H1 (cell line): ENCODE measurements at regions not wholly inside any gene's neighbourhood (a gene's known extent, or its start where the extent isn't known, plus 50 kb on each side); places are given as distances from the start of the nearest gene placed in this dataset.

ENCODE experiments used
- CTCF ChIA-PET: fragments of 300-600 bp; sonication (Branson Sonifier 250); formaldehyde crosslinking; loops from one replicate; lab custom pipeline; 2021; ENCODE audit not compliant: partially characterized antibody; lab: Charles Lee
- POLR2A ChIA-PET: fragments of 300-600 bp; sonication (Branson Sonifier 250); formaldehyde crosslinking; loops from one replicate; lab custom pipeline; 2021; ENCODE audit warnings: inconsistent platforms; ENCODE audit not compliant: partially characterized antibody; lab: Charles Lee
- DNase-seq, 2 experiments: peaks; one replicate each; pipeline versions ENCODE4 v3.0.0 to v3.0.0-alpha.2; 2010 to 2022; ENCODE audit warnings: low spot score in 2 of 2, low read depth in 1 of 2, mixed read lengths in 1 of 2
- FAIRE-seq: peaks from 2 replicates; lab custom pipeline; 2011; peaks lifted over from hg19 to GRCh38; lab: Jason Lieb, UNC
- H2AFZ ChIP-seq: 2 replicates; pipeline ENCODE4 v1.8.1; 2012; ENCODE audit warnings: low read length, inconsistent platforms
- H2AK5ac ChIP-seq: 2 replicates; pipeline ENCODE4 v1.6.1; 2013; ENCODE audit warnings: low read depth, low read length
- H2BK120ac ChIP-seq: replicated peaks from 2 replicates; pipeline ENCODE3; 2013; ENCODE audit warnings: low read depth, low read length, inconsistent platforms
- H2BK12ac ChIP-seq: 2 replicates; pipeline ENCODE4 v1.6.1; 2013; ENCODE audit warnings: low read depth, low read length
- H2BK15ac ChIP-seq: 2 replicates; pipeline ENCODE4 v1.6.1; 2013; ENCODE audit warnings: low read length
- H2BK20ac ChIP-seq: 2 replicates; pipeline ENCODE4 v1.6.1; 2013; ENCODE audit warnings: low read length
- H2BK5ac ChIP-seq: 2 replicates; pipeline ENCODE4 v1.6.1; 2013; ENCODE audit warnings: low read depth, low read length
- H3K14ac ChIP-seq: 2 replicates; pipeline ENCODE4 v1.6.1; 2013; ENCODE audit warnings: inconsistent platforms; ENCODE audit not compliant: insufficient read length
- H3K18ac ChIP-seq: 2 replicates; pipeline ENCODE4 v1.6.1; 2013; ENCODE audit warnings: low read length; ENCODE audit errors: extremely low read depth
- H3K23ac ChIP-seq: 2 replicates; pipeline ENCODE4 v1.6.1; 2013; ENCODE audit warnings: inconsistent platforms; ENCODE audit not compliant: insufficient read length
- H3K23me2 ChIP-seq: 2 replicates; pipeline ENCODE4 v1.6.1; 2013; ENCODE audit warnings: low read depth, low read length
- H3K27ac ChIP-seq: 2 replicates; pipeline ENCODE4 v1.6.1; 2011; ENCODE audit warnings: low read depth, low read length, inconsistent platforms
- H3K27me3 ChIP-seq, 4 experiments: replicated peaks in 1 of 4; 1 replicate in 1 of 4; 2 replicates in 3 of 4; pipeline versions ENCODE4 v1.6.1 to v1.8.1; 2011 to 2013; ENCODE audit warnings: low read length in 3 of 4, mild to moderate bottlenecking in 3 of 4, inconsistent platforms in 2 of 4, mixed read lengths in 2 of 4, moderate library complexity in 1 of 4; ENCODE audit not compliant: control insufficient read depth in 3 of 4, insufficient read depth in 3 of 4; ENCODE audit errors: extremely low read depth in 1 of 4
- H3K36me3 ChIP-seq, 4 experiments: 2 replicates each; pipeline versions ENCODE4 v1.6.1 to v1.8.1; 2011 to 2013; ENCODE audit warnings: mild to moderate bottlenecking in 4 of 4, low read length in 3 of 4, moderate library complexity in 2 of 4, control low read depth in 1 of 4, inconsistent platforms in 1 of 4; ENCODE audit not compliant: insufficient read depth in 4 of 4, control insufficient read depth in 2 of 4
- H3K4ac ChIP-seq: replicated peaks from 2 replicates; pipeline ENCODE3; 2013; ENCODE audit warnings: low read length, low read depth, mixed read lengths, inconsistent platforms; ENCODE audit not compliant: insufficient read length
- H3K4me1 ChIP-seq, 4 experiments: replicated peaks in 1 of 4; 1 replicate in 1 of 4; 2 replicates in 3 of 4; pipeline versions ENCODE4 v1.6.1 to v1.8.1; 2011 to 2013; ENCODE audit warnings: low read length in 3 of 4, inconsistent platforms in 2 of 4, mixed read lengths in 1 of 4; ENCODE audit not compliant: insufficient read depth in 4 of 4, control insufficient read depth in 3 of 4
- H3K4me2 ChIP-seq, 2 experiments: 2 replicates each; pipeline versions ENCODE4 v1.6.1 to v1.8.1; 2011 to 2013; ENCODE audit warnings: low read depth in 2 of 2, low read length in 2 of 2, control low read depth in 1 of 2, inconsistent platforms in 1 of 2, mild to moderate bottlenecking in 1 of 2; ENCODE audit not compliant: insufficient read depth in 1 of 2
- H3K4me3 ChIP-seq, 4 experiments: fragments of 200-600, 300-600 bp in 1 of 4; sonication (generic), shearing (Covaris generic), sonication (Bioruptor Twin) in 1 of 4; 2 replicates each; pipeline versions ENCODE4 v1.5.1 to v1.8.1; 2011 to 2016; ENCODE audit warnings: low read length in 4 of 4, low read depth in 3 of 4, control low read depth in 2 of 4, inconsistent platforms in 2 of 4, mild to moderate bottlenecking in 2 of 4, mixed read lengths in 1 of 4, moderate library complexity in 1 of 4; ENCODE audit not compliant: insufficient read depth in 2 of 4; ENCODE audit errors: extremely low read depth in 1 of 4
- H3K56ac ChIP-seq: replicated peaks from 2 replicates; pipeline ENCODE3; 2013; ENCODE audit warnings: low read depth, mild to moderate bottlenecking, mixed read lengths, low read length, inconsistent platforms; ENCODE audit not compliant: insufficient read length
- H3K79me1 ChIP-seq: 2 replicates; pipeline ENCODE4 v1.6.1; 2013; ENCODE audit warnings: low read depth, low read length, control low read depth
- H3K79me2 ChIP-seq, 2 experiments: 2 replicates each; pipeline versions ENCODE4 v1.6.1 to v1.8.1; 2012 to 2013; ENCODE audit warnings: low read length in 2 of 2, mild to moderate bottlenecking in 2 of 2, inconsistent platforms in 1 of 2; ENCODE audit not compliant: insufficient read depth in 2 of 2, control insufficient read depth in 1 of 2
- H3K9ac ChIP-seq, 4 experiments: replicated peaks in 1 of 4; 1 replicate in 1 of 4; 2 replicates in 3 of 4; pipeline versions ENCODE4 v1.6.1 to v1.8.1; 2011 to 2013; ENCODE audit warnings: low read depth in 3 of 4, low read length in 3 of 4, control low read depth in 2 of 4, mild to moderate bottlenecking in 2 of 4, moderate library complexity in 2 of 4, inconsistent platforms in 1 of 4; ENCODE audit errors: extremely low read depth in 1 of 4
- H3K9me3 ChIP-seq, 2 experiments: 2 replicates each; pipeline versions ENCODE4 v1.6.1 to v1.8.1; 2012 to 2013; ENCODE audit warnings: mild to moderate bottlenecking in 2 of 2, moderate library complexity in 2 of 2, control low read depth in 1 of 2, inconsistent platforms in 1 of 2, low read depth in 1 of 2, low read length in 1 of 2, mixed read lengths in 1 of 2; ENCODE audit not compliant: insufficient read depth in 2 of 2
- H4K20me1 ChIP-seq, 2 experiments: replicated peaks in 1 of 2; 2 replicates each; pipeline versions ENCODE3 to v1.8.1; 2011 to 2013; ENCODE audit warnings: inconsistent platforms in 2 of 2, low read length in 2 of 2, mild to moderate bottlenecking in 1 of 2; ENCODE audit not compliant: insufficient read depth in 2 of 2, control insufficient read depth in 1 of 2
- H4K5ac ChIP-seq: 2 replicates; pipeline ENCODE4 v1.6.1; 2013; ENCODE audit warnings: low read length, low read depth, mixed read lengths, inconsistent platforms; ENCODE audit not compliant: insufficient read length
- H4K8ac ChIP-seq: 2 replicates; pipeline ENCODE4 v1.8.0; 2013; ENCODE audit warnings: mild to moderate bottlenecking, moderate library complexity, low read length, inconsistent platforms; ENCODE audit not compliant: insufficient read depth; ENCODE audit errors: extremely low read depth
- H4K91ac ChIP-seq: replicated peaks from 2 replicates; pipeline ENCODE3; 2013; ENCODE audit warnings: low read length, mixed read lengths, inconsistent platforms; ENCODE audit not compliant: insufficient read length
- BCL11A ChIP-seq, 2 experiments: IDR thresholded peaks; one replicate each; pipeline ENCODE4 v1.6.1; 2011; ENCODE audit warnings: low read depth in 2 of 2, low read length in 2 of 2, mild to moderate bottlenecking in 2 of 2
- BRCA1 ChIP-seq: IDR thresholded peaks from 2 replicates; pipeline ENCODE4 v1.6.1; 2012; ENCODE audit warnings: low read depth, low read length, improper control_type of control experiment
- CBX5 ChIP-seq: fragments of 300-800, 300-1000 bp; sonication (generic); IDR thresholded peaks from 2 replicates; pipeline ENCODE4 v1.7.1; 2016; ENCODE audit warnings: antibody characterized with exemption, low read length, low read depth
- CEBPB ChIP-seq: IDR thresholded peaks from 2 replicates; pipeline ENCODE4 v1.6.1; 2012; ENCODE audit warnings: low read depth, low read length
- E2F6 ChIP-seq: IDR thresholded peaks from 2 replicates; pipeline ENCODE4 v1.6.1; 2012; ENCODE audit warnings: inconsistent platforms
- JUN ChIP-seq: IDR thresholded peaks from 2 replicates; pipeline ENCODE4 v1.6.1; 2011; ENCODE audit warnings: low read depth, mild to moderate bottlenecking, improper control_type of control experiment, low read length
- NANOG ChIP-seq: IDR thresholded peaks from 2 replicates; pipeline ENCODE4 v1.6.1; 2011; ENCODE audit warnings: low read length, low read depth, mild to moderate bottlenecking, inconsistent platforms; ENCODE audit not compliant: insufficient read depth, poor library complexity, severe bottlenecking
- POU5F1 ChIP-seq: IDR thresholded peaks from 2 replicates; pipeline ENCODE4 v1.6.1; 2011; ENCODE audit warnings: low read depth, mild to moderate bottlenecking, low read length, moderate library complexity
- RBBP5 ChIP-seq: IDR thresholded peaks from 2 replicates; pipeline ENCODE4 v1.7.1; 2012; ENCODE audit warnings: low read depth, mild to moderate bottlenecking, inconsistent platforms, low read length, moderate library complexity, borderline replicate concordance
- SP4 ChIP-seq: IDR thresholded peaks from 2 replicates; pipeline ENCODE4 v1.6.1; 2012; ENCODE audit warnings: low read length, inconsistent platforms
- SUZ12 ChIP-seq: fragments of 200-600 bp; sonication (generic); IDR thresholded peaks from 2 replicates; pipeline ENCODE4 v1.6.1; 2012; ENCODE audit warnings: mild to moderate bottlenecking, inconsistent platforms, low read length, moderate library complexity, mixed read lengths
- TAF1 ChIP-seq: IDR thresholded peaks from 2 replicates; pipeline ENCODE4 v1.6.1; 2011; ENCODE audit warnings: mild to moderate bottlenecking, low read depth, low read length
- TAF7 ChIP-seq: optimal IDR thresholded peaks from 2 replicates; pipeline ENCODE3; 2011; ENCODE audit warnings: low read depth, mild to moderate bottlenecking, inconsistent platforms, low read length, moderate library complexity, borderline replicate concordance
- TEAD4 ChIP-seq: IDR thresholded peaks from 2 replicates; pipeline ENCODE4 v1.6.1; 2012; ENCODE audit warnings: low read depth, low read length, inconsistent platforms, mixed read lengths
- WGBS, 2 experiments: shearing (Covaris generic) in 1 of 2; methylation state at CpG; one replicate each; pipeline versions ENCODE4 v1.1.6 to v1.1.7; 2013 to 2015; ENCODE audit warnings: low lambda C conversion rate in 2 of 2, mixed read lengths in 2 of 2, inconsistent platforms in 1 of 2, low coverage in 1 of 2, missing lambda C conversion rate in 1 of 2; ENCODE audit not compliant: insufficient replicate concordance in 2 of 2, insufficient coverage in 1 of 2, insufficient read length in 1 of 2; ENCODE audit errors: extremely low coverage in 1 of 2, missing lambda C conversion rate in 1 of 2; 5-methylcytosine and 5-hydroxymethylcytosine counted together

GRCh38 chr5:135105105-135105484 is 71.1 kb upstream of the PITX1 start:
- H2BK120ac ChIP-seq = no peak overlapping the region
- H4K20me1 ChIP-seq = no peaks in the 10 kb centered on the region
- no peak overlapping the region for H4K8ac ChIP-seq
- H4K91ac ChIP-seq = no peak overlapping the region
- H3K79me1 ChIP-seq = no peaks in the 10 kb centered on the region
- 85% methylated on average over 3 of the region's 3 CpGs; no CpG with 5 or more reads in 1 of the 2 experiments for WGBS, 2 experiments
- H3K27ac ChIP-seq = no peak overlapping the region
- ChIA-PET POLR2A (no interaction called here), CTCF (interaction anchor here (1.1 to 7.4 kb wide), 4 partner anchors 9 to 74 kb away, joined by 3 to 38 read pairs (median 6); no protein-coding TSS in a partner anchor)
- no peak overlapping the region for H3K4ac ChIP-seq
- FAIRE-seq (no peak), DNase-seq (no peak)
- no peak overlapping the region for H2BK5ac ChIP-seq
- no peak overlapping the region for H2BK15ac ChIP-seq
- H3K4me1 ChIP-seq = no peaks in the 10 kb centered on the region
- H3K36me3 ChIP-seq = no peaks in the 10 kb centered on the region
- no peaks in the 10 kb centered on the region for H3K23me2 ChIP-seq
- H3K9ac ChIP-seq = no peak overlapping the region
- no peaks in the 10 kb centered on the region for H3K9me3 ChIP-seq
- H2AK5ac ChIP-seq = no peak overlapping the region
- no peak overlapping the region for H3K4me3 ChIP-seq
- H3K56ac ChIP-seq = no peak overlapping the region
- no peak overlapping the region for H3K4me2 ChIP-seq
- no peak overlapping the region for H3K23ac ChIP-seq
- no peak overlapping the region for H2BK20ac ChIP-seq
- no peak overlapping the region for H2BK12ac ChIP-seq
- no peak overlapping the region for H4K5ac ChIP-seq
- 0 out of 7 replicates have a peak, but pooled peaks cover 0 to 2% (median 0%) of the 10 kb centered on the region in 4 experiments for H3K27me3 ChIP-seq
- no peak overlapping the region for H3K18ac ChIP-seq
- no peak overlapping the region for H2AFZ ChIP-seq
- no peaks in the 10 kb centered on the region for H3K79me2 ChIP-seq
- H3K14ac ChIP-seq = no peak overlapping the region
- no peak for TF ChIP-seq BRCA1
- TF ChIP-seq NANOG = no peak
- no peak for TF ChIP-seq TEAD4
- no peak for TF ChIP-seq SP4
- no peak for TF ChIP-seq BCL11A (IDR thresholded peaks at IDR 0.05; ENCODE audit: low read depth in 2 of 2, low read length in 2 of 2)
- TF ChIP-seq RBBP5 = no peak
- TF ChIP-seq E2F6 = no peak
- no peak for TF ChIP-seq CEBPB
- no peak for TF ChIP-seq SUZ12
- TF ChIP-seq CBX5 = no peak
- TF ChIP-seq POU5F1 = no peak
- TF ChIP-seq TAF1 = no peak
- TF ChIP-seq JUN = no peak
- no peak for TF ChIP-seq TAF7
